H7 (cell line): ENCODE measurements at regions not wholly inside any gene's neighbourhood (a gene's known extent, or its start where the extent isn't known, plus 50 kb on each side); places are given as distances from the start of the nearest gene placed in this dataset.

Experiments used
- DNase-seq: peaks from one replicate; pipeline ENCODE4 v3.0.0; 2012
- H3K27me3 ChIP-seq: 2 replicates; pipeline ENCODE4 v1.6.0; 2011; ENCODE audit warnings: mild to moderate bottlenecking, low read length; ENCODE audit not compliant: control insufficient read depth, insufficient read depth
- H3K36me3 ChIP-seq: replicated peaks from 2 replicates; pipeline ENCODE4 v1.5.1; 2011; ENCODE audit warnings: low read length; ENCODE audit not compliant: control insufficient read depth, insufficient read depth
- H3K4me3 ChIP-seq: 2 replicates; pipeline ENCODE4 v1.5.1; 2011; ENCODE audit warnings: low read depth, mild to moderate bottlenecking, control low read depth, low read length, moderate library complexity; ENCODE audit not compliant: insufficient read depth

DNA sequence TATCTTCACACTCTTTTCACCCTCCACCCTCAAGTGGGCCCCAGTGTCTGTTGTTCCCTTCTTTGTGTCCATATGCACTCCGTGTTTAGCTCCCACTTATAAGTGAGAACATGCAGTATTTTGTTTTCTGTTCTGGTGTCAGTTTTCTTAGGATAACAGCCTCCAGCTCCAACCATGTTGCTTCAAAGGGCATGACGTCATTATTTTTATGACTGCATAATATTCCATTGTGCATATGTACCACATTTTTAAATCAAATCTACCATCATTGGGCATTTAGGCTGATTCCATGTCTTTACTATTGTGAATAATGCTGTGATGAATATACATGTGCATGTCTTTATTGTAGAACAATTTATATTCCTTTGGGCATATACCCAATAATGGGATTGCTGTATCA, 140.3 kb downstream of the LYPLAL1 start:
- Histone ChIP-seq H3K36me3 (no peaks in the 10 kb centered on the region), H3K4me3 (no peak overlapping the region), H3K27me3 (no peaks in the 10 kb centered on the region)
- DNase-seq = no peak

DNA sequence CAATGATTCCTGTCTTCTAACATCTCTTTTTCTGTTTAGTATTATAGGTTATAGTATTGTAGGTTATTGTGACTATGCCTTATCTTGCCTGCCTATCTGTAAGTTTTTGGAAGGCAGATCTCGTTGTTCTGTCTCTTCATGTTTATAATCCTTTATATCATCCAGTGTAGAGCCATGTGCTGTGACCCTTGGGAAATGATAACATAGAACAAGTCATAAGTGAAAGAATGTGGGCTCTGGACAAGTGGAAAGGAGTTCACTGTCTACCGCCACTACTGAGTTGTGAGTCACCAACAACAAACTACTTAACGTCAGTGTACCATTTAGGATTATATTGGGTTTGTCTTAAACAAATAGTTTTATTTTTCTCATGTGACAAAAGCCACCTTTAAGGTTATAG, 139.3 kb downstream of the LYPLAL1 start:
- Histone ChIP-seq H3K4me3 (no peak overlapping the region), H3K27me3 (no peaks in the 10 kb centered on the region), H3K36me3 (no peaks in the 10 kb centered on the region)
- no peak for DNase-seq

DNA sequence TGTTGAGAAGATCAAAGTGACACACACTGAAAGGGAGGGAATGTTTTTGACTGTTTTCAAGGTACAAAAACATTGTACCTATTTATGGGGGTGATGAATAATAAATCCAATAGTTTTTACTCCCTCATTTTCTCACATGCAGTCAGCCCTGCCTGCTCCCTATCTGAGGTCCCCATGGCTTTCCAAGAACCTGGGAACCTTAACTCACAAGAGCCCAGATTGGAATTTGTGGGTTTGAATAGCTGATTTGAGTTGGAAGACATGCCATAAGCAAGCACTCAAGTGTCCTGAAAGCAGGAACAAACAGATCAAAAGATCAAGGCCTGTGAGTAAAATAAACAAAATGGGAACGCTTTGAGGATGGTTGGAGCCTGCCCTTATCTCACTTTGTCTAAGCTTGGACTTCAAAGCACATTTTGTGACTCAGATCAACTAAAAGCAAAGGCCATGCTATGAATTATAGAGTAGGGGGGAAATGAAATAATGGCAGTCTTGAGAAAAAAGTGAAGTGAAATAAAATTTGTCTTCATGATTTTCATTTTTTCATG, 136.6 kb downstream of the LYPLAL1 start:
- no peak for DNase-seq
- Histone ChIP-seq H3K36me3 (no peaks in the 10 kb centered on the region), H3K4me3 (no peak overlapping the region), H3K27me3 (no peaks in the 10 kb centered on the region)

DNA sequence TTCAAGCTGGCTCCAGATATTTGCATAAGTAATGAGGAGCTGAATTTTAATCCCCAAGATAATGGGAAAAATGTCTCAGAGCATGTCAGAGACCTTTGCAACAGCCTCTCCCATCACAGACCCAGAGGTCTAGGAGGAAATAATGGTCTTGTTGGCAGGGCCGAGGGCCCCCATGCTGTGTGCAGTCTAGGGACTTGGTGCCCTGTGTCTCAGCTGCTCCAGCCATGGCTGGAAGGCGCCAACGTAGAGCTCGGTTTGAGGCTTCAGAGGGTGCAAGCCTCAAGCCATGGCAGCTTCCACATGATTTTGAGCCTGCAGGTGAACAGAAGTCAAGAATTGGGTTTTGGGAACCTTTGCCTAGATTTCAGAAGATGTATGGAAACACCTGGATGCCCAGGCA, 134.7 kb downstream of the LYPLAL1 start:
- DNase-seq = no peak
- H3K27me3 ChIP-seq = no peaks in the 10 kb centered on the region
- no peaks in the 10 kb centered on the region for H3K36me3 ChIP-seq
- no peak overlapping the region for H3K4me3 ChIP-seq

DNA sequence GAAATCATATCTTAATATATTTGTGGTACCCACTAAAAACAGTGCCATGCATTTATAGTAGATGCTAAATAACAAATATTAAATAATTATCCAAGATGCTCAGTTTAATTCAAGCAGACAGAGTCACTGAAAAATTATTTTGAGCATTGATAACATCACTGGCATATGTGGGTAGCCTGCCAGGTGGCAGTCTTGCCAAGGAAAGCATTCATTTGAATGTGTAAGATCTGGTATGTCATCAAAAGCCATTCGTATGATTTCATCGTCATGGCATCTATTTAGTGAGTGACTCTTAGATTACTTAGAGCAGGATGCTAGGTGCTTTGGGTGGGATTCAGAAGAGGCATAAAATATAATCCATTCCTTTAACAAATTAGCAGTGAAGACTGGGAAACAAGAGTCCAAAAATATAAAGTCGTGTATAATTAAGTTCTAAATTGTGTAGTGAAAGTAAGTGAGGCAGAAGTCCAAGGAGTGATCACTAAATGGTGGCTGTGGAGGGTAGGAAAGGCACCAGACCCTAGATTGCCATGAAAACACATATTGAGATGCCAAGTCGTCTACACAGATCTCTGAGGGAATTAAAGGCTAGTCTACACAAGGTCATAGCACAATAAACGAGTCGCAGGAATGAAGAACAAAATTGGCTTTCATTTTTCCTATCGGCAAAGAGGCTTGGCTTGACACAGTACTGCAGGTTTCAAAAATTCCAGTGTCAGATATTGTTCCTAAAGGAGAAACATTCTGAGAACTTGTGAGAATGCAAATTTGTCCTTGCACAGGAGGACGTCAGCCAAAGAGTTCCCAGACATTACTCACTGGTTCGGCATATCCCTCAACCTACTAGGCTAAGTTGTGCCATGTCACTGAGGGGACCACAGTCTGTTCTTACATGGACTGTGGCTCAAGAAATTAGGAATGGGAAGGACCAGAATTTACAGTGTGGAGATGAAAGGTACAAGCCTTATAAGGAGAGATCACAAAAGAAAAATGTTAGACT, 130.8 kb downstream of the LYPLAL1 start:
- DNase-seq = no peak
- no peaks in the 10 kb centered on the region for H3K27me3 ChIP-seq
- no peak overlapping the region for H3K4me3 ChIP-seq
- no peaks in the 10 kb centered on the region for H3K36me3 ChIP-seq

DNA sequence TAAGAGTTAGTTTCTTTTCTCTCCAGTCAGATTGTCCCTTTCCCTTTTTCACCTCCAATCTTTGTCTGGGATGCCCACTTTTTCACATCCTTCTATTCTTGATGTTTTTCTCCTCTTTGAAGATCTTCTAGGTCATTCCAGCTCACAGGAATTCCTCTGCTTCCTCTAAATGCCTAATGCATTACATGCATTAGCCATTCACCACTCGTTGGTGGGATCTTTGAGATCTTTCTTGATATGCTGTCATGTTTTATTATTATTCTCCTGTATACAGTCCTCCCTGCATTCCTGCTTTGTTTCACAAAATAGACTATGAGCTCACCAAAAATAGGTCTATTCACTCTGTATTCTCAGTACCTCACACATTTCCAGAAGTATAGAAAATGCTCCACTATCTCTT, 129.0 kb downstream of the LYPLAL1 start:
- no peak for DNase-seq
- Histone ChIP-seq H3K4me3 (no peak overlapping the region), H3K27me3 (no peaks in the 10 kb centered on the region), H3K36me3 (no peaks in the 10 kb centered on the region)

DNA sequence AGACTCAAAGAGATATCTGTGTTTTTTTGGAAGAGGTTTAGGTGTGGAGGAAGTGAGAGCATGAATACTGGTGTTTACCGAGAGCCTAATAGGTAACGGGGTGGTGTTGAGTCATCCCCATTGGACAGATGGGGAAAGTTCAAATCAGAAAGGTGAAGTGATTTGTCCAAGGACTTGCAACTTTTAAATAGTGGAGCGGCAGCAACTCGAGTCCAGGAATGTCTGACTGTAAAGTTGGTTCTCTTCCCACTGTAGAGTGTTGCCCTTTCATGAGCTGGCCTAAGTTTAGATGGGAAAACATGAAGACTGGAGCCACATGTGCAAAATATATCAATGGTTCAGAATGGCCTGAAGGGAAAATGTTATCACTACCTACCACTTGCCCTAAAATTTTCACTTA, 125.7 kb downstream of the LYPLAL1 start:
- no peak for DNase-seq

DNA sequence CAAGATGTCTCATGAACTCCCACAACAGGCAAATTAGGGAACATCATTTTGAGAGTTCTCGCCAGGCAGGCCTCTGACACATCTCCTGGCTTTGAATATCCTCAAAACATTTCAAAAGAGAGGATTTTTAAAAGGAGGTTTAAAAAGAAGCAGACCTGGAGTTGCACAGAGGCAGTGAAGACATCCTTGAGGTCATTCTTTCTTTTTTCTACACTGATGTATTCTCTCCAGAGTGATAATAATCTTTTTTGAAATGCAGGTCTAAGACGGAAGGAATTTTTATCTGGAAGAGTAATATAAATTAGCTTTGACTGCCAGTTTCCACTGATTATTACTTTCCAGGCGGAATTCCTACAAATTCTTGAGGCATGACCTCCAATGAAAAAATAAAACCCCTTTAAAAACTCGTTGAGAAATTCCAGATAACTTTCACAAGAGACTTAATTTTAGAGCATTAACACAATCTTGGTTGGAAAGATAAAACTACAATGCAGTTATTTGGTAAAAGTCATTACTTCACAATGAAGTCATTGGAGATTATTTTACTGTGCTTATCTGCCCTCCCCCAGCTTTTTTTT, 125.0 kb downstream of the LYPLAL1 start:
- Histone ChIP-seq H3K4me3 (no peak overlapping the region), H3K36me3 (no peaks in the 10 kb centered on the region), H3K27me3 (no peaks in the 10 kb centered on the region)
- DNase-seq = no peak

More for the DNA sequence above, 125.7 kb downstream of the LYPLAL1 start:
- Histone ChIP-seq H3K4me3 (no peak overlapping the region), H3K27me3 (no peaks in the 10 kb centered on the region), H3K36me3 (no peaks in the 10 kb centered on the region)

DNA sequence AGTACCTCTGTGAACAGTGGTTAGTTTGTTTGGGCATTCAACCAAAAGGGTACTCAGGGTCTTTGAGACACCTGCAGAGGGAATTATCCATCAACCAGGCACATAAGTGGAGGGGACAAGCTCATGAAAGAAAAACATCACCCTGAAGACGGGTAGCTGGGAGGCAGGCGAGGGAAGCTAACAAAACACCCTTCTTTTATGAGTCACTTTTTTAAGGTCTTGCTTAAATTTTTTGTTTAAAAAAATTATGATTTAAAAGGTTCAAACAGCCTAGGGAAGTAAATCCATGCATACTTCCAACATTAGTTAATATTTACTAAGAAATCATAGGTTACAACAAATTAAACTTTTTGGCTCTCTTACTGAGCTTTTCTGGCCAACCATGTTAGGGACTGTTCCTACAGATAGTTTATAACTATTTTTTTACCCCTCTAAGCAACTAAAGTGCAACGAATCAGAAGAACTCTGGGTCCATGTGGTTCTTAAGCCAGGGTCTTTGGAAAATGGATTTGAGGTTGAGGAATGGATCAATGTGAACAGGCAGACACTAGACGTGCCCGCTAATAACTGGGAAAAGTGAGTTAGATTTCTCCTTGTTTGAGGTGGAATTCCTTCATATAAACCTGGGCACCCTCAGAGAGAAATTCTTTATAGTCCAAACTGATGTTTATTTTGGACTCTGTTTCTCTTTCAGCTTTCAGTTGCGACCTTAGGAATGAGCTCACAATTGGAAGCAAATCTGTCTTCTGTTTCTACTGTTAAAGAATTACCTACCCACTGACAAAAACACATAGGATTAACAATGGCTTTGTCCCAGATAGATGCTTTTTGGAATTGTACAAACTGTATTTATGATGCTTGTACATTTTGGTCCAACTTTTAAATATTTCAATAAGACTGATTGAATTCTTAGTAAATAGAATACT, 123.0 kb downstream of the LYPLAL1 start:
- no peak for DNase-seq
- Histone ChIP-seq H3K4me3 (no peak overlapping the region), H3K27me3 (no peaks in the 10 kb centered on the region), H3K36me3 (no peaks in the 10 kb centered on the region)

DNA sequence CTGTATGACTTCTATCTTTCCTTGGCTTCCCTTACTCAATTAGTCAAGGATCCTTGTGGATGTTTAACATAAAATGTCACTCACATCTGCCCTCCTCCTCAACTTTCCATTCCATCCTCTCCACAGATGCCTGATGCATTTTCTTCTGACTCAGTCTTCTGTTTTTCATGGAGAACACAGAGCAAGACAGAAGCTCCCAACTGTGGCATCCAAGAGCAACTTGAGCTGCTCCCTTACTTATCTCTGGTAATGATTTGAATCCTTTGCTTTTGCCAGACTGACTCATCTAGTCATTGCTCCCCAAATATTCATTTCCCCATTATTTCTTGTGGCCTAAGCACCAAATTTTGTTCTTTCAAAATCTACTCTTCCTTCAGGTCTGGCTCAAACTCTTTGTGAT, 120.6 kb downstream of the LYPLAL1 start:
- DNase-seq = no peak
- no peaks in the 10 kb centered on the region for H3K27me3 ChIP-seq
- no peaks in the 10 kb centered on the region for H3K36me3 ChIP-seq
- H3K4me3 ChIP-seq = no peak overlapping the region

DNA sequence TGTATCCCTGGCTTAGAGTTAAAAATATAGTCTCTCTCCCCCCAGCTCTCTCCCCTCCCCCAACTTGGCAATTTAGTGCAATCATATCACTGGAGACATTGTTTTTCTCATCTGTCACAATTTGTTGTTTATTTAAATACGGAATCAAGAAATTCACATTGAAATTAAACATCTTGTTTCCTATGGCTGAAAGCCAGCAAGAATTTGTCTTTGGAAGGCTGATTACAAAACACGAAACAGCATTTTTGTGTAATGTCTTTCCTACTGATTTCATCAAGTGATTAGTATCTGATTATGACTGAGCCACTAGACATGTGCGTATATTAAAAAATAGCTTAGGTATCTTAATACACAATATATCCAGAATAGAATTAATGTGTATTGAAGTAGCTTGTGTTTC, 119.7 kb downstream of the LYPLAL1 start:
- DNase-seq = no peak
- Histone ChIP-seq H3K36me3 (no peaks in the 10 kb centered on the region), H3K27me3 (no peaks in the 10 kb centered on the region), H3K4me3 (no peak overlapping the region)

DNA sequence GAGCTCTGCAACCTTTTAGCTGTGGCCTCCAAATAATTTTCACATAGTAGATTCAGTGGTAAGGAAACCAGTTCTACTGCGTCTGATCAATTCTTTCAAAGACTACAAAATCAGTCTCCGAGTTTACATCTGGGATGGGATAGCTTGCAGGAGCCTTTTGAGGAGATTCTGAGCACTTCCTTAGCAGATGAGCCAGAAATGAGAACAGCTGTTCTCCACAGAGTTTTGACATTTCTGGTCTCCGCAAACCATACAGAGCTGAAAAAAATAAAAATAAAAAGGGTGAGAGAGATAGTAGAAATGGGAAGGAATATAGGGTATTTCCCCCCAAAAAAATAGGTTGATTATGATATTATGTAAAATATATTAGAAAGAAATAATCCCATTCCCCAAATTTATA, 119.3 kb downstream of the LYPLAL1 start:
- Histone ChIP-seq H3K27me3 (no peaks in the 10 kb centered on the region), H3K36me3 (no peaks in the 10 kb centered on the region), H3K4me3 (no peak overlapping the region)
- DNase-seq = no peak

DNA sequence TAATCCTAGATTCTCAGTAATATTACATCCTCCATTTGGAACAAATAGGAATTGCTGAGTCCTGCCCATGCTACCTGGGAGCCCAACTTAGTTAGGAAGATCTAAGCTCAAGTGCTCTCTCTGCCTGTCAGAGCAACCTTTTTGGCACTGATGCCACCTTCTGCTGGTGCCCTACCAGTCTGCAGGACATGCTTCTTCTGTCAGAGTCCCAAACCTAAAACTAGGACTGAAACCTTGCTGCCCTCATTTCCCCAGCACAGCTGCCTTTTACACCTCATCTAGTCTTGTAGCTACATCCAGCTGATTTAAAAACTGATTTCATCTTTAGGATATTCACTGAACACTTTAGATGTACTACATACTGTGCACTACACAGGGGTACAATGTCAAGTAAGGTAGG, 118.7 kb downstream of the LYPLAL1 start:
- no peak for DNase-seq
- Histone ChIP-seq H3K27me3 (no peaks in the 10 kb centered on the region), H3K36me3 (no peaks in the 10 kb centered on the region), H3K4me3 (no peak overlapping the region)

DNA sequence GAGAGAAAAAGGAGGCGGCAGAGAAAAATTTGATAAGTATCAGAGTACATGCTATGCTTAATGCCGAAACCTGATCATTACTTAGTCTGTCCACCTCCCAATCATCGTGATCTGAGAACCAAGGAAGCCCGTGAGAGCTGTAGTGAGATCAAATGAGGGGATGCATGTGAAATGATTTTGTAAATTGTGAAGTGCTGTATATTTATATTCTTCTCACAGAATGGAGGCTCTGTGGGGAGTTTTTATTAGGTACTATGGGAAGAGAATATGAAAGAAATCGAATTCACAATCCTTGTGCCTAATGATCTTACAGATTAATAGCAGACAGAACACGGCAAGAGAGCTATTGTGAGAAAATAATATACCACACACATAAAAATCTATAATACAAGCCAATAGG, 115.5 kb downstream of the LYPLAL1 start:
- DNase-seq = no peak
- Histone ChIP-seq H3K27me3 (no peaks in the 10 kb centered on the region), H3K36me3 (no peaks in the 10 kb centered on the region), H3K4me3 (no peak overlapping the region)
